ENCODE measurements at regions not wholly inside any gene's neighbourhood (a gene's known extent, or its start where the extent isn't known, plus 50 kb on each side); places are given as distances from the start of the nearest gene placed in this dataset.

DNA sequence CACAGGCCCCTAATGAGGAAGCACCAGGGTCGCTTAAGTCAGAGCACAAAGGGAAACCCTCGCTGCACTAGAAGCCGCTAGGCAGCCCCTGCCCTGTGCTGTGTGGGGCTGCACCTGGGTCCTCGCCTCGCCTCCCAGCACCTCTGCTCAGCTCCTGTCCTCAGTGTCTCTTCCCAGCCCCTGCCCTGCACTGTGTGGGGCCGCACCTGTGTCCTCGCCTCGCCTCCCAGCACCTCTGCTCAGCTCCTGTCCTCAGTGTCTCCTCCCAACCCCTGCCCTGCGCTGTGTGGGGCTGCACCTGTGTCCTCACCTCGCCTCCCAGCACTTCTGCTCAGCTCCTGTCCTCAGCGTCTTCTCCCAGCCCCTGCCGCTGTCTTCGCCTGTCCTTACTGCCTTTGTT is 342.8 kb downstream of the EIPR1 start:
- TF ChIP-seq CTCF (IDR thresholded peaks at IDR 0.05) (no peak), EZH2 (IDR thresholded peaks at IDR 0.05; ENCODE audit: borderline replicate concordance, insufficient read depth, low read depth, low read length, poor library complexity, severe bottlenecking) (no peak)
